ENCODE measurements at regions not wholly inside any gene's neighbourhood (a gene's known extent, or its start where the extent isn't known, plus 50 kb on each side); places are given as distances from the start of the nearest gene placed in this dataset.
A peak's percentile ranks its signal among the peaks of the same experiment; 100 is the strongest.

GRCh38 chr12:124507188-124508109 is 60.0 kb downstream of the NCOR2 start:
- Mint-ChIP-seq H3K27ac (peak overlapping the region in 1 of 2 donors; percentile 7), H3K4me1 (peaks cover 65% of the 10 kb centered on the region), H3K27me3 (no peaks in the 10 kb centered on the region), H3K9me3 (no peaks in the 10 kb centered on the region), H3K4me3 (no peak overlapping the region)
- ATAC-seq (no peak), DNase-seq (no peak)

- Mint-ChIP-seq H3K27ac (peak overlapping the region in 1 of 2 donors; percentile 7), H3K4me3 (no peak overlapping the region), H3K27me3 (no peaks in the 10 kb centered on the region), H3K9me3 (no peaks in the 10 kb centered on the region), H3K4me1 (peaks cover 66% of the 10 kb centered on the region)
- DNase-seq (no peak), ATAC-seq (no peak)
Observed at GRCh38 chr12:124506832-124507153, 60.6 kb downstream of the NCOR2 start.

DNA sequence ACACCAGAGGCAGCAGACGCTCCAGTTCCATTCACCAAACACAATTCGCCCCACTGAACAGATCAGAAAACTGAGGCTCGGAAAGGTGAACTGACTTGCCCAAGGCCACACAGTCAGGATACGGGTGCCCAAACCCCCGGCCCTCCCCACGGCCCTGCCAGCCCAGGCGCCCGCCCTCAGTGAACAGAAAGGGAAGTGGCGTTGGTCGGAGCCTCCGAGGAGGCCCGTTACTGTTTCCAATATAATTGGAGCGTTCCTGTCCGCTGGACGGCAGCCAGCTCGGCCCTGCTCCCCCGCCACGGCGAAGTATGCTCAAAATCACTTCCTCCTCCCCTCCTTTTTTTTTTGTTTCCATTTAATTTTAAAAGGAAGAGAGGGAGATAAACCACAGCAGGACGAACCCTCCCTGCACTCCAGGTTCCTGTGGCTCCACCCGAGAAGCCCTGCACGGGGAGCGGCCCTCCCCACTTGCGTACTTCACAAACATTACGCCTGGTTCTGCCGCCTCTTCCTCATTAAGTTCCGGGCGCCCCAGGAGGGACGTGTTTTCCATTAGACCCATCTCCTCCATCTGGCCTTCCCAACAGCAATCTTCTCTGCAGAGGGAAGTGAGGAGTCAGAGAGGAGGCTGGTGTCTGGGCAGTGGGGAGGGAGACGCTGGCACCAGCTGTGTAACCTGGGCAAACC is 61.1 kb downstream of the NCOR2 start:
- Mint-ChIP-seq H3K9me3 (no peaks in the 10 kb centered on the region), H3K27me3 (no peaks in the 10 kb centered on the region), H3K4me1 (peaks cover 71% of the 10 kb centered on the region), H3K27ac (no peak overlapping the region), H3K4me3 (no peak overlapping the region)
- DNase-seq, result no peak
- ATAC-seq, result no peak

DNA sequence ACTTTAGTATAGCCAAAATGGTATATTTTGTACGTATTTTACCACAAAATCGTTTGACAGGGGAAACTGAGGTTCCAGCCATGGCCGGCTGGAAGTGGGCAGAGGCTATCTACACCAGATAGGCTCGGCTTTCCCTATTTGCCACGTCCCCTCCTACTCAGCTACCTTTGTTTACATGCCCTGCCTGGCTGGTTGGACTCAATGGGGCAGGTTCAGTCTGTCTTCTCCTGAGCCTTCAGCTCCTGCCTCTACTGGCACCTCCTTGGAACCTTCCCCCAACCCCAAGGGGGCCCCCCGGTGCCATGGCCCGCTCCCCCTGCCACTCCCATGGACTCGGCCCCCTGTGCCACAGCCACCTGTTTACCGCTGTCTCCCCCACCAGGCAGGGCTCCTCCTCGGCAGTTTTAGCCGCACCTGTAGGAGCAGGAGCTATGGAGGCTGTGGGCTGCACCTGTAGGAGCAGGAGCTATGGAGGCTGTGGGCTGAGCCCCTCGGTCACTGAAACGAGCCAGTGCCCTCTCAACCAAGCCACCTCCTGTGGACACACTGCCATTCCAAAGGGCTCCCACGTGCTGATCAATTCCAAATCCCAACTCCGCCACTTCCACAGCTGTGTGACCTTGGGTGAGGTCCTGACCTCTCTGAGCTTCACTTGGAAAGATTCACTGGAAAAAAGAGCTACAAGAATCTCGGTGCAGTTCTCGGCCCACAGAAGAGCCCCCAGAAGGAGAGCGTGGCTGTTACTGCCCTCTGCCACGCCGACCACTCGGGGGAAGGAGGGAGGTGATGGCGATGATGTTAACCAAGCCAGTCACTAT is 62.2 kb downstream of the NCOR2 start:
- H3K27me3 Mint-ChIP-seq, result no peaks in the 10 kb centered on the region
- no peak overlapping the region for H3K4me3 Mint-ChIP-seq
- ATAC-seq, result no peak
- H3K4me1 Mint-ChIP-seq, result peaks cover 72% of the 10 kb centered on the region
- no peak for DNase-seq
- peak overlapping the region in 1 of 2 donors; percentile 29 for H3K27ac Mint-ChIP-seq
- no peaks in the 10 kb centered on the region for H3K9me3 Mint-ChIP-seq

DNA sequence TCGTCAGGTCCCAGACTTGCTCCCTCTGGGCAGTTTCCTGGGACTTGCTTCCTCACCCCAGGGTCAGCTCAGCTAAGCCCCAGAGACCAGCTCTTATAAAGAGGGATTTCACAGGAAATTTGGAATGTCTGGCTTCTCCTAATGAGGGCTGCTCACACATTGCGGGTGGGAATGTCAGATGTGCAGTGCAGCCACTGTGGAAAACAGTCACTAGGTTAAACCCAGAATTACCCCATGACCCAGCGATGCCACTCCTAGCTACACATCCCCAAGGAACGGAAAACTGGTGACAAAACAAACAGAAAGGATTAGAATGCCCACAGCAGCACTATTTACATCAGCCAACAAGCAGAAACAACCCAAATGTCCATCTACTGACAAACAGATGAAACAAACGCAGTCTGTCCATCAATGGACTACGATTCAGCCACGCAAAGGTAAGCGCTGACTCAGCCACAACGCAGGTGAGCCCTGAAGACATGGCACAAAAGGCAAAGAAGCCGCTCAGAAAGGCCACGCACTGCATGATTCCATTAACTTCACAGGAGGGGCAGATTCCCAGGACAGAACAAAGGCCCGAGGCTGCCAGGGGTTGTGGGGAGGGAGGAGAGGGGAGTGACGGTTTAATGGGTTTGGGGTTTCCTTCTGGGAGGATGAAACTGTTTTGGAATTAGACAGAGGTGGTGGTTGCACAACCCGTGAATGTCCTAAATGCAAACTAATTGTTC is 63.0 kb downstream of the NCOR2 start:
- no peak for ATAC-seq

DNA sequence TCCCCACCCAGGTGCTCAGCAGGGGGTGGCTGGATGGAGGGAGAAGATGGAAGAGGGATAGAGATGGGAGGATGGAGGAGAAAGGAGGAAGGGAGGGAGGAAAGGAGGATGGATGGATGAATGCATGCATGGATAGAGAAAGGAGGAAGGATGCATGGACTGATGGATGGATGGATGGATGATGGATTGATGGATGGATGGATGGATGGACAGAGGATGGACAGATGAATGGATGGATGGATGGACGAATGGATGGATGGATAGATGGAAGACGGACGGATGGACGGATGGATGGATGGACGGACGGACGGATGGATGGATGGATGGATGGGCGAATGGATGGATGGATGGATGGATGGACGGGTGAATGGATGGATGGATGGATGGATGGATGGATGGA is 64.1 kb downstream of the NCOR2 start:
- H3K27ac Mint-ChIP-seq, result no peak overlapping the region
- H3K9me3 Mint-ChIP-seq, result no peaks in the 10 kb centered on the region
- no peaks in the 10 kb centered on the region for H3K27me3 Mint-ChIP-seq
- no peak overlapping the region for H3K4me3 Mint-ChIP-seq
- DNase-seq (no peak), ATAC-seq (no peak)
- H3K4me1 Mint-ChIP-seq, result peaks cover 71% of the 10 kb centered on the region

More for the DNA sequence above, 63.0 kb downstream of the NCOR2 start:
- no peak overlapping the region for H3K4me3 Mint-ChIP-seq
- no peaks in the 10 kb centered on the region for H3K27me3 Mint-ChIP-seq
- H3K4me1 Mint-ChIP-seq, result peaks cover 71% of the 10 kb centered on the region
- DNase-seq, result no peak
- no peaks in the 10 kb centered on the region for H3K9me3 Mint-ChIP-seq
- H3K27ac Mint-ChIP-seq, result no peak overlapping the region

GRCh38 chr12:124502379-124502778 is 65.0 kb downstream of the NCOR2 start:
- ATAC-seq (no peak), DNase-seq (no peak)
- no peak overlapping the region for H3K4me3 Mint-ChIP-seq
- no peaks in the 10 kb centered on the region for H3K27me3 Mint-ChIP-seq
- no peaks in the 10 kb centered on the region for H3K9me3 Mint-ChIP-seq
- H3K27ac Mint-ChIP-seq, result no peak overlapping the region
- peaks cover 71% of the 10 kb centered on the region for H3K4me1 Mint-ChIP-seq

GRCh38 chr12:124501827-124502226 is 65.6 kb downstream of the NCOR2 start:
- Mint-ChIP-seq H3K4me1 (peaks cover 71% of the 10 kb centered on the region), H3K4me3 (no peak overlapping the region), H3K27me3 (no peaks in the 10 kb centered on the region), H3K9me3 (no peaks in the 10 kb centered on the region), H3K27ac (peak overlapping the region; percentile 61 to 69)
- ATAC-seq (no peak), DNase-seq (no peak)

DNA sequence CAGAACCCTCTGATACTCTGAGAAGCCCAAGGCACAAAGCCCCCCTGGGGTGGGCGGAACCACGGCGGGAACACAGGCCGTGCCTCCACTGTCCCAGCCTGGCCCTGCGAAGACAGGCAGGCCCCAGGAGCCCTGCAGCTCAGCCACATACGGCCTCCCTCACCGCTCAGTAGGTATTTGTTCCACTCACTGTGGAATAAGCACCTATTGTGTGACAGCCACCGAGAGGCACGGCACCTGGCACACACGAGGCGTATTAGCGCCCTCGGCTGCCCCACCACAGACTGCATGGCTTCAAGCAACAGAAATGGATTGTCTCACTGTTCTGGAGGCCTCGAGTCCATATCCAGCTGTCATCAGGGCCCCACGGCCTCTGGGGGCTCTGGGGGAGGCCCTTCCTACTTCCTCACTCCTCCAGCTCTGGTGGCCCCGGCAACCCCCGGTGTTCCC is 66.3 kb downstream of the NCOR2 start:
- Mint-ChIP-seq H3K27me3 (no peaks in the 10 kb centered on the region), H3K27ac (no peak overlapping the region), H3K4me1 (peaks cover 70% of the 10 kb centered on the region), H3K4me3 (no peak overlapping the region), H3K9me3 (no peaks in the 10 kb centered on the region)
- DNase-seq, result no peak
- ATAC-seq, result no peak

DNA sequence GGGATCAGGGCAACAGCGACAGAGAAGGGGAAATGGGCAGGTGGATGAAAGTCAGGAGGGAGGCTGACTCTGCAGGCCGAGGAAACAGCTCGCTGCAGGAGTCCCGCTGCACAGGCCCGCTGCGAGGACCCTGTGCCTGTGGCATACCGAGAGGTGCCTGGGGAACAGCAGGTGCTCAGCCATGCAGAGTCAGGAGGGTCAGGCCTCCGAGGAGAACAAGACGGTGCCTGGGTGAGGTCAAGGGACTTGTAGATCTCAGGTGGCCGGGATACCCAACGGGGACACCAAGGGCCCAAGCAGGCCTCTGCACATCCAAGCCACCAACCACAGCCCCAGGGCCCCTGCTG is 67.5 kb downstream of the NCOR2 start:
- Mint-ChIP-seq H3K4me1 (peaks cover 74% of the 10 kb centered on the region), H3K27ac (no peak overlapping the region)
- no peak for ATAC-seq

DNA sequence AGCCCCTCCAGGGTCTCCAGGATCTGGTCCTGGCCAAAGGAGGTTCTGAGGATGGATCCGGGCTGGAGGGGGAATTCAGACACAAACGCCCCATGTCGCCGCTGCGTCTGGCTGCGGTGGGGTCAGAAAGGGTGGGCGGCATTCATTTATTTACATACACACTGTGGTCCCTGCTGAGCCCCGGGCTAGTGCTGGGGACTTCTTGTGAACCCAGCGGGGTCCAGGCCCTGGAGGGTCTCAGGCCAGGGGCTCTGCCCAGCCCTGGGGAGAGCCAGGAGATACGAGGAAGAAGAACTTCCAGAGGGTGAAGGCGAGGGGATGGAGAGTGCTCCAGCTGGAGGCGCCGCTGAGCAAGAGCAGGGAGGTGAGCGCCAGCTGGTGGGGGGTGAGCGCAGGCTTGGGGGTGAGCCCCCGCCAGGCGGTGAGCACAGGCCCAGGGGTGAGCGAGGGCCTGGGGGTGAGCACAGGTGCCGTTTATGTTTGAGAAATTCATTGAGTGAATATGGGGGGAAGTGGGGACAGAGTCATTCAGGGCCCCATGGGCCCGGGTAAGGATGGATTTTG is 68.1 kb downstream of the NCOR2 start:
- Mint-ChIP-seq H3K27ac (no peak overlapping the region), H3K4me3 (no peak overlapping the region), H3K27me3 (no peaks in the 10 kb centered on the region), H3K4me1 (peaks cover 80% of the 10 kb centered on the region), H3K9me3 (no peaks in the 10 kb centered on the region)
- ATAC-seq, result no peak
- DNase-seq, result no peak

More for the DNA sequence above, 67.5 kb downstream of the NCOR2 start:
- Mint-ChIP-seq H3K9me3 (no peaks in the 10 kb centered on the region), H3K4me3 (no peak overlapping the region), H3K27me3 (no peaks in the 10 kb centered on the region)
- DNase-seq, result no peak

GRCh38 chr12:124498275-124499189 is 68.9 kb downstream of the NCOR2 start:
- Mint-ChIP-seq H3K9me3 (no peaks in the 10 kb centered on the region), H3K4me3 (no peak overlapping the region), H3K4me1 (peaks cover 88% of the 10 kb centered on the region), H3K27me3 (no peaks in the 10 kb centered on the region), H3K27ac (peak overlapping the region in 1 of 2 donors; percentile 15)
- no peak for DNase-seq
- no peak for ATAC-seq

DNA sequence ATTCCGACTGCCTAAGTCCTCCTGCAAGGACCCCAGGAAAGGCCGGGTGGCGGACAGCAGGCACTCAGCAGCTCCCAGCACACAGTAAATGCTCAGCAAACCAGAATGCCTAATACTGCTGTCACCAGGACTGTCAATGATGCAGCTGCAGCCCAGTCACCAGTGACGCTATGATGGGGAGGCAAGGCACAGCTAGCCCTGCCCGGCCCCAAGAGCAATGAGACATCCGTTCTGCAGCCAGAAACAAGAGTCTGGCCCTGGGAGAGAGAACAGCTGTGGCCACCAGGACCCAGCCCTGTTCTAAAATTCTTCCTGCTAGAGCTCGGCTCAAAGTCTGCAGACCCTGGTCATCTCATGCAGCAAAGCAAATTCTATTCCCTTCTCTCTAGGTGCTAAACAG is 69.8 kb downstream of the NCOR2 start:
- H3K9me3 Mint-ChIP-seq, result no peaks in the 10 kb centered on the region
- H3K4me1 Mint-ChIP-seq, result peaks cover 97% of the 10 kb centered on the region
- DNase-seq (no peak), ATAC-seq (no peak)
- H3K27me3 Mint-ChIP-seq, result no peaks in the 10 kb centered on the region
- H3K4me3 Mint-ChIP-seq, result no peak overlapping the region
- H3K27ac Mint-ChIP-seq, result no peak overlapping the region

DNA sequence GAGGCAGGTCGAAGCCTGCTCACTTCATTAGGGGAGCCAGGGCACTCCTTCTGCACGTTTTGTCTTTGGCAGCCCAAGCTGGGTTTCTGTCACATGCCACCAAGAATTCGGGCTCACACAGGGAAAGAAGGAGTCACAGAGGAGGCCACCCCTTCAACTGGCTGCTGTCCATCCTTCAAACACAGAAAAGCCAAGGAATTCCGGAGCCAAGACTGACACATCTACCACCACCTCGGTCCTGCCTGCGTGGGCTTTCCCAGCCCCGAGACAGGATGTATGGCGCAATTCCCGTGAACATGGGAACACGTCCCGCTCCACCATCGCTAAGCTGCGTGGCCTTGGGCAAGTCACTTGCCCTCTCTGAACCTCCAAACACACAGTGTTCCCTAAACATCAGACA is 70.4 kb downstream of the NCOR2 start:
- DNase-seq (no peak), ATAC-seq (no peak)
- Mint-ChIP-seq H3K27me3 (no peaks in the 10 kb centered on the region), H3K4me1 (peaks cover 97% of the 10 kb centered on the region), H3K9me3 (no peaks in the 10 kb centered on the region), H3K27ac (no peak overlapping the region), H3K4me3 (no peak overlapping the region)
